GM18511 (cell line): ENCODE measurements at regions not wholly inside any gene's neighbourhood (a gene's known extent, or its start where the extent isn't known, plus 50 kb on each side); places are given as distances from the start of the nearest gene placed in this dataset.
A peak's percentile ranks its signal among the peaks of the same experiment; 100 is the strongest.
"Not testable (repeated sequence)": the region's sequence is repeated elsewhere in the genome, so short reads cannot be mapped to it uniquely, and the experiment has no call there.

Source experiments
- ATAC-seq: cut with Tn5 transposase; IDR thresholded peaks from one replicate; pipeline ENCODE4 v1.9.1; 2021; ENCODE audit warnings: mild to moderate bottlenecking, moderate library complexity; ENCODE audit not compliant: unreplicated experiment

DNA sequence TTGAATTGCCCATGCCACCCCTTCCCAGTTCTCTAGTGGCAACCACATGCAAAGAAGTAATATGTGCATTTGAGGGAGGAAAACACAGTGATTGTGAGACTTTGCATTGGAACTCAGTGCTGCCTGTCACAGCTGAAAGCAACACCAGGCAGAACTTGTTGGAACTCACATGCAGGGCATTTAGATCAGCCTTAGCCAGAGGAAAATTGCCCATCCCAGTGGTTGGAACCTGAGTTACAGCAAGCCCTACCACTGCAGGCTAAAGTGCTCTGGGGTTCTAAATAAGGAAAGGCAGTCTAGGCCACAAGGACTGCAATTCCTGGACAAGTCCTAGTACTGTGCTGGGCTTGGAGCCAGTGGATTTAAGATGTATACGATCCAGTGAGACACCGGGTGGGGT lies 245.3 kb upstream of the UFL1 start:
- ATAC-seq, result no peak

DNA sequence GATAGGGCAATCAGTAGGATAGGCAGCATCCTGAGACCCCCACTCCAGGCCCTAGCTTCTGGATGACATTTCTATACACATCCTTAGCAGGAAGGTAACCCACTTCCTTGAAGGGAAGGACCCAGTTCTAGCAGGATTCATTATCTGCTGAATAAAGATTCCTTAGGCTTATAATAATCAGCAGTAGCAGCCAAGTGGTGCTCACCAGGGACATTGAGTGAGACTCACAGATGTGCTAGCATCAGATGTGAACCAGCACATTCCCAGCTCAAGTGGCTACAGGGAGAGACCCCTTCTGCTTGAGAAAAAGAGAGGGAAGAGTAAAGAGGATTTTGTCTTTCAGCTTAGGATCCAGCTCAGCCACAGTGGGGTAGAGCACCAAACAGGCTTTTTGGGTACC lies 244.8 kb upstream of the UFL1 start:
- ATAC-seq, result no peak

DNA sequence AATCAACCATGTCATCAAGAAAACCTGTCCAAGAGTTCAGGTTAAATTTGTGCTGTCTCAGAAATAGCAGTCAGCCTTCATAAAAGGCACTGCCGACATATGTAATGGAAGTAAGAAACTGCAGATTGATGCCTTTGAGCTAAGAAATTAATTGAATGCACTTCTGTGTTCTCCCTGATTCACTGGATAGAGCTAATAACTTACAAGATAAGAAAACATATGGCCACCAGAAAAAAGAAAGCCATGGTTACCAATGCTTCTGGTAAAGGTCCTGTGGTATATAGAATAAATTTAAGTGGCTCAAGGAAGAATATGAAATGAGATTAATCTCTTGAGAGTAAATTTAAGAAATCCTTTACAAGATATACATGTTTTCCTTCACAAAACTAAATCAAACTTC lies 242.5 kb upstream of the UFL1 start:
- ATAC-seq, result no peak

DNA sequence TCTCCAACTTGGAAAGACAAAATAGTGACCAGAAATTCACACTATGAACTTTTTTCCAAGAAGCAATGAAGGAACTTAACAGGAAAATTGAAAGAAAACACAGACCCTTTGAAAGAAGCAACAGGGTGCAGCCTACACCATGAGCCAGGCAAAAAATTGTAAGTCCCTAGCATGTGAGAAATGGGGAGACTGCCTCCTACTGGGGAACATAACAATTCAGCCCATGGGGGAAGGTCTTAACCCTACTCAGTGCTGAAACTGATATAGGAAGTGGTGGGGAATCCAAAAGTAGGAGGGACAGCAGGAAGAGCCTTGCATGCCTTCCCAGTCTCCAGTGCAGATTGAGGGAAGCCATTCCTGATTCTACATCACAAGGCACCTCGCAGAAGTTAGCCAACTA lies 235.1 kb upstream of the UFL1 start:
- no peak for ATAC-seq

DNA sequence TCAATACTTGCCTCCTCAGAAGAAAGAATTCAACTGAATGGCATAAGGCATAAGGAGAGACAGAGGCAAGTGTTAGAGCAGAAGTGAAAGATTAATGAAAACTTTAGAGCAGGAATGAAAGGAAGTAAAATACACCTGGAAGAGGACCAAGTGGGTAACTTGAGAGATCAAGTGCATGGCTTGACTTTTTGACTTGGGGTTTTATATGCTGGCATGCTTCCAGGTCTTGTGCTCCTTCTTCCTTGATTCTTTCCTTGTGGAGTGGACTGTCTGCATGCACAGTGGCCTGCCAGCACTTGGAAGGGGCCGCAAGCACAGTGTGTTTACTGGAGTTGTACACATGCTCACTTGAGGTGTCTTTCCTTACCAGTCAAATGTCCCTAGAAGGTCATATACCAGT lies 222.1 kb upstream of the UFL1 start:
- ATAC-seq, result no peak

DNA sequence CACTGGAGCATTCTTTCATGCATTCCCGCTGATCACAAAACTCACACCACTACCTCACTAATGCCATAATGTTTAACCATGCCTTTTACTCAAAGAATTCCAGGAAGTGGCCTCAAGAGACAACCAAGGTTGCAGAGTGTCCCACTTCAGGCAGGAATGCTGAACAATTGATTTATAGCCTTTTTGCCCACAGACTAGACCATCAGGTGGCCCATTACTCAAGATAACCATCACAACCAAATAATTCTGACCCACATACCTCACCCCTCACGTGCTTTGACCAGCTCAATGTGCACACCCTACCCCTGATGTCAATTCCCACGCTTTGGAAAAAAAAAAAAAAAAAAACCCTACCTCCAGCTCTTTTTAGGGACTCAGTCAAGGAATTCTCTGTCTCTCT lies 220.6 kb upstream of the UFL1 start:
- ATAC-seq, result no peak

DNA sequence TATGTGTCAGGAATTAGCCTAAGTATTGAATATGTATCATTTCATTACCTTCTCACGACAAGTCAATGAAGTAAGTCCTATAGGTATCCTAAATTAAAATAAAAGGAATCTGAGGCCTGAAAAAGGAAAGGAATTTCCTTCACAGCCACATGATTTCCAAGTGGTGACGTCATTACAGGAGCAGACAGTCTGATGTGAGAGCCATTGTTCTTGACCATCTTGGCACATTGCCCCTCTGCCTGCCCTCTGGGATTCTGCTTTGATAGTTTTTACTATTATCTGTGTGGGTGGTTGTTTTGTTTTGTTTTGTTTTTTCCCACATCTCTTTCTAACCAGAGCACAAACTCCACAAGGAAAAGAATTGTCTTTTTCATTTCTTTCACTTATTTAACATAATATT lies 219.8 kb upstream of the UFL1 start:
- ATAC-seq, result no peak

DNA sequence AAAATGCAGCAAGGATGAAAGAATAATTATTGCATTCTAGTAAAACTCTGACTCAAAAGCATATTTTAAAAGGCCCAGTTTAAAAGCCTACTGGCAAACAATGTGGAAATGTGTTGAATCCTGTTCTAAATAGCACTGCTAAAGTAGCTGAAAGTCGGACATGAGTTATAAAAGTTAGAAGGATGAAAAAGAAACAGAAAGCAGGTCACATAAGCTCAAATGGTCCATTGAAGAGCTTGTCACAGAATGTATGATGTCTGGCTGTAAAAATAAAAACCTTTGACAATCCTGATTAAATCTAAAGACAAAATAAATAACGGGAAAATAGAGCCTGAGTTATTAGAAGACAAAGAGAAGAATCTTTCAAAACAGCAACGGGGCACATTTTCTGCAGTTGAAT lies 218.6 kb upstream of the UFL1 start:
- ATAC-seq, result no peak

DNA sequence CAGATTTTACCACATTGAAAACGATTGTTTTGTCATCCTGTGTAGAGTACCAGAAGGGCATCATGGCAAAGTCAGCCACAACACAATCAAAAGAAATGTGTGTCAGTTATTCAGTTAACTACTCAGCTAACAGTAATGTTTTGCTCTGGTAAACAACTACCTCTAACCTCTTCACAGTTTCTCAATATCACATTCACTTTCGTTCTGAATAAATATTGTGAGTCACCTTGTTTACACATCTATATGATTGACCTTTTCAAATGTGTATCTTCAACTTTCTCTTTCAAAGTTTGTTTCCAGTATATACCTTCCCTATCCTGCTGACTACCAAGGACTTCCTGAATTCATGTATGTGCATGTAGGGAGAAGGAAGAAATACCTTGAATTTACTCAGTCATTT lies 216.6 kb upstream of the UFL1 start:
- peak; percentile 97 for ATAC-seq

DNA sequence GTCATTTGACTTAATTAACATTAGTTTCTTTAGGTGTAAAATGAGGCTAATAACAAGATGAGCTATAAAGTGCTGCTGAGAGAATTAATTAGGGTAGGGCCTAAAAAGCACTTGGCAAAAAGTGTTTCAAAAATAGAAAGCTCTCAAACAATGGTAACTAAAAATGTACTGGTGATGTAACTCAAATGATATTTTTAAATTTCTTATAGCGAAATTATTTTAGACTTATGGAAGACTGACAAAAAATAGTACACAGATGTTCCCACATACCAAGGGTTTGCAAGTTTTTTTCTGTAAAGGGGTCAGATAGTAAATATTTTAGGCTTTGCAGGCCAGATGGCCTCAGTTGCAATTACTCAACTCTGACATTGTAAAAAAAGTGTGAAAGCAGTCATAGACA lies 190.7 kb upstream of the UFL1 start:
- ATAC-seq, result no peak

DNA sequence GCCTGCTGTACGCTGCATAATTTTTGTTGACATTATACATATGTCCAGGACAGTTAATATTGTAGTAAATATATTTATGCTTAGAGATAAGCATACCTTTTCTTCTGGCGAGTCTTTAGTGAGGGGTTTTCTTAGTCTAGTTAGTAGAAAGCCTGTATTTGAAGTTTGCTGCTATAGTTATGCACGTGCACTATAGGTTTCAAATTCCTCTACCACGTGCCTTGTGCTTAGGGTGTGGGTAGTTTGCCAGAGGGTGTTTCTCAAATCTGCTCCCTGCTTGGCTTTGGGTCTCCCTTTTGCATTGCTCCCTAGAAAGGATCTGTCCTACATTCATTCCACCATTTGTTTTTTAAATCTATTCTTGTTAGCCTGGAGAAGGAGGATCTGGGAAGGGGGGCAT lies 181.4 kb upstream of the UFL1 start:
- ATAC-seq, result no peak

DNA sequence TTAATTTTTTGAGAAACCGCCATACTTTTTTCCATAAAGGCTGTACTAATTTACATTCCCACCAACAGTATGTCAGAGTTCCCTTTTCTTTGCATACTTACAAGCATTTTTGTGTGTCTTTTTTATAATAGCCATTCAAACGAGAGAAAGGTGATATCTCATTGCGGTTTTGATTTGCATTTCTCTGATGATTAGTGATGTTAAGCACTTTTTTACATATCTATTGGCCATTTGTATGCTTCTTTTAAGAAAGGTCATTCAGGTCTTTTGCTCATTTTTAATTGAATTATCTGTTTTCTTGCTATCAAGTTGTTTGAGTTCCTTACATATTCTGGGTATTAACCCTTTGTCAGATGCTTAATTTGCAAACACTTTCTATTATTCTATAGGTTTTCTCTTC lies 176.1 kb upstream of the UFL1 start:
- no peak for ATAC-seq

DNA sequence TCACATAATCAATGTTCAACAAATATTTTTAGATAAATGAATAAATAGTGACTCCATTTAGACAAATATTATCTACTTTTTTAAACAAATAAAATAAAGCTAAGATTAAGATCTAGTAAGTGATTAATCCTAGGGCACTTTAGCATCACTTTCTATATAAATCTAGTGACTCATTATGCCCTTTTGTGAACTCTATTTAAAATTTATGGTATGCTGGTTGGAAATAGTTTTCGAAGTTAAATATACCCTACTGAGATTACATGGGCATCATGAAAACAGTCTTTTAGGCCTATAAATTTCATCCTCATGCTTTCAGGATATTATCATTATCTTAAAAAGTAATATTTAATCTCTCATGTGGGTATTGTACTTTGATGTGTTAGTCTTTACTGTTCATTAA lies 140.4 kb upstream of the UFL1 start:
- ATAC-seq, result no peak

DNA sequence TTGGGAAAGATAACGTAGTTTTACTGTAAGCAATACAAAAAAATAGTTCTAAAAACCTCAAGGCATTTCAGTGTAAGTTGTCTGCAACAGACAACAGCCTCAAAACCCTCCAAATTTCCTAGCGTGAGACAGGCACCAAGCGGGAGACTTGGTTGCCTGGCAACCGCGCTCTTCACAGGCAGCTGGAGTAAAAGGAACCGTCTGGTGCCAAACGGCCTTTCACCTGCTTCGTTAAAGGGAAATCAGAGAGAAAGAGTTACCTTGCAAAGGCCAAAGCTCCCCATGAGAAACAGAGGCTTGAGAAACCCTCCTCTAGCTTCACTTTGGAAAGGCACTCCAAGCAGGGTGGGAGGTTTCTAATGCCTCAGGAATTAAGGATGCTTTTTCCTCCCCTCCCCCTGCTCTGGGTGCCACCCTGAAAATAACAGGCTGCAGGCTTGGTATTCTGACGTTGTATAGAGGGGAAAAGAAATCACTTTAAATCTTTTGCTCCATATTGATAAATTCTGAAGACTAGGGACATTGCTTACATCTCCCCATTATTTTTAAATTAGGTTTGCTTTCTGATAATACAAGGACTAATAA lies 129.7 kb upstream of the UFL1 start:
- peak; percentile 63 for ATAC-seq

DNA sequence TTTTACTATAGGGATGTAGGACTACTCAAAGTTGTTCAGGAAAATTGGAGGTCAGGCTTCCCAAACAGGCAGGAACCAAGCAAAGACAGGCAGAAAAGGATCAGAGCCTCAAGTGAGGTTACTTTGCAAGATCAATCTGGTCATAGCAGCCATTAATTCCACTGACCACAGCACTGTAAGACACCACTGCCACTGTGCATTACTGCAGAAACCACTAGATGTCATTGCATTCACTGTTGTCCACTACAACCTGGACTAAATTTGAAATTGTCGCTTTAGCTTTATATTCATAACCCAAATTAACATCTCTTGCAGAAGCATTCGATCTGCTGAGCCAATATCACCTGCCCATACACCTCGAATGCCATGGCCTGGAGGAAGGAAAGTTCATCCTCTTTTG lies 126.9 kb upstream of the UFL1 start:
- ATAC-seq, result peak; percentile 59

DNA sequence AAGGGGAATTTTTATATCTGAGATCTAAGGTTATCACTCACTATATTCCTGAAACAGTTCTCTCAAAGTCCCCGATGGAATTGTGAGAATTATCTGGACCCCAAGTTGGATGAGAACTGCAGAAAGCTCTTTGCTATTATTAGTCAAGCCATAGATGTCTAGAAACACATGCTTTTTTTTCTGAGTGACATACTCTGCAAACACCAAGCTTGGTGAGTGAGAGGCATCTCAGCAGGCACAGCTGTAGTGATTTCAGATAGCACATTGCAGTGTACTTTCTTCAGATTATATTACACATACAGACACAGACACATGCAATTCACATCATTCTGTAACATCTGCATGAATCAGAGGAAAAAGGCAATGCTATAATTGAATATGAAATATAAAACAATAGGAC lies 111.1 kb upstream of the UFL1 start:
- ATAC-seq, result no peak

DNA sequence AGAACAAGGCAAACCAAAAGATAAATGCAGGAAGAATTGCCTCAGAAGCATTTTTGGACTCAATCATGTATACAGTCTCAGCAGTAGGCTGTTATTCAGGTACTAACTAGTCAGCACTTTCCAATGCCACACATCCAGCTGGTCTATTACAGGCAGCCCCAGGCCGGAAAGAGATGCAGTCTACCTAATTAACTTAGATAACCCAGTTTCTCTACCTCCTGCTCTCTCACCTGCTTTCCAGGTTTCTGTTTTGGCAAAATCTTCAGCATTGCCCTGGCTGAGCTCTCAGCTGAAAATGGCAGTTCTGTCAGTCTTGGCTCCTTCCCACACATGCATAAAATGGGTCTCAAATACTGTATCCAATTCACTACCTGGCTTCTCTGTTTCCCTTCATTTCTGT lies 101.3 kb upstream of the UFL1 start:
- no peak for ATAC-seq

DNA sequence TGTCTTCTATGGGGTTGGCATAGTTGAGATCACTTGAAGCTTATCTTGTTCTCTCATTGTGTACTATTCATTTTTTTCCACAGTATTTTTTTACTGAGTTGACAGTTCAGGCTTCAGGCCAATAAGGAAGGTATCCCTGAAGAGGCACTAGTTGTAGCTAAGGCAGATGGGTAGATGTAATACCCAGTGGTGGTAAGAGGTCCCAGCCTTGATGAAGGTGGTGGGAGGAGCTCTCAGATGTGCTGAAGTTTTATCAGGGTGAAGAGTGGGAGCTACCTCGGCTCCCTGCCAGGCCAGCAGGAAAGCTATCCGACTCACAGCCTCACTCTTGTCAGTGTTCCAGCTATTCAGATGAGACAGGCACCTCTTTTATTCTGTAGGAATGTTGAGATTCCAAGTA lies 87.7 kb upstream of the UFL1 start:
- no peak for ATAC-seq

DNA sequence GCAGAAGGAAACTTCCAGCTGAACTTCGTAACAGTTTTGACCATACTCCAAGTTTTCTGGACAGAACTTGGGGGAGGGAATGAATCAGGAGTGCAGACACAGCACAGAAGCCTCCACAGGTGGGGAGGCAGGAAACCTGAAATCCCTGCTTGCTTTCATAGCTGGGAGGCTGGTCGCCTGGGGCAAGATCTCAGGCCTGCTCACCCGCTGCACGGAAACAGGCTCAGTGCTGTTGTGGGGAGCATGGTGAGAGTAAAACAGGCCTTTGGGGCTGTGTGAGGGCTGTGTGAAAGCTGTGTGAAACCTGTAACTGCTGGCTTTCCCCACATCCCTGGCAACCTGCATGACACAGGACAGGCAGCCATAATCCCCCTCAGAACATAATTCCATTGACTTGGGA lies 85.2 kb upstream of the UFL1 start:
- ATAC-seq, result no peak

DNA sequence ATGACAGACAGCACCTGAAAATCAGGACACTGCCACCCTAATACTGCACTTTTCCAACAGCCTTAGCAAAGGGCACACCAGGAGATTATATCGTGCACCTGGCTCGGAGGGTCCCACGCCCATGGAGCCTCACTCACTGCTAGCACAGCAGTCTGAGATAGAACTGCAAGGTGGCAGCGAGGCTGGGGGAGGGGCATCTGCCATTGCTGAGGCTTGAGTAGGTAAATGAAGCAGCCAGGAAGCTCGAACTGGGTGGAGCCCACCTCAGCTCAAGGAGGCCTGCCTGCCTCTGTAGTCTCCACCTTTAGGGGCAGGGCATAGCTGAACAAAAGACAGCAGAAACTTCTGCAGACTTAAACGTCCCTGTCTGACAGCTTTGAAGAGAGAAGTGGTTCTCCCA lies 84.4 kb upstream of the UFL1 start:
- not testable (repeated sequence) for ATAC-seq

DNA sequence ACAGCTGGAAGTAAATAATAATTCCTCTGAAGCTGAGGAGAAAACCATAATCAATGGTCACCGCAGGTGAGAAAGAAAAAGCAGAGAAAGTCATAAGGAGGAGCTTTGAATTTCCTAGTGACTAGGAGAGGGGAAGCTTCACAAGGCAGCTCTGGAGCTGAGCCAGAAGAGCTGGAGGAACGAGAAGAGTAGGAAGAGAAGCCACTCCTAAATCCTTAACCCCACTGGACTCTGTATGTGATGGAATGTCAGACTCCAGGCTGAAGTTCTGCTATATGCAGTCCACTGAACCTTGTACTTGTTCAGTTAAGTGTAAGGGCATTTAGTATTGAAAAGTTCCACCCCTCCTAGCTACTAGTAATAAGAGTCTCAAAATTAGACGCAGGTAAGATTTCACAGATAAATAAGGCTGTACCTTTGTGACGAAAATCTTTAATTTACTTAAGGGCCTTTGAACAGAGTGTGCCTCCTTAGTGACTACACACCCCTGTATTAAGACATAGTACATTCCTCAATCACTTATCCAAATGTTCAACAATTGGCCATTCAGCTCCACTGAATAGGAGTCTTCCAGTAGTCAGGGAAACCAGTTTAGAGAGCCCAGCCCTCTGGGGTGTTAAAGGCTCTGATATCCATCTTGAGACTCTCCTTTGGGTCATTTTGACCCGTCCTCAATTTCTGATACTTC lies 71.4 kb upstream of the UFL1 start:
- ATAC-seq, result no peak

DNA sequence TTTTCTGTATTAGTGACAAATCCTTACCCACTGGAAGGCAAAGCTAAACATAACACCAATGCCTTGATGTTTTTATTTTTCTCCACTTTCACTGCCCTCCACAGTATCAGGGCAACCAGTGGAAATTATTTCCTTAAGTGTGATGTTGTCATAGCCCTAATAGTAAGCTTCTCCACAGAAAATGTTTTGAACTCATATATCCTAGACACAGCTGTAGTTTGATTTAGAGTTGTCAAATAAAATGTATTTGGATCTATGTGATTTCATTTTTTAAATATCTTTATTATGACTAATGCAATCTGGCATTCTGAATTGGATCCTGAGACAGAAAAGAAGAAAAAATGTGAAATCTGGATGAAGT lies 70.9 kb upstream of the UFL1 start:
- ATAC-seq, result no peak

DNA sequence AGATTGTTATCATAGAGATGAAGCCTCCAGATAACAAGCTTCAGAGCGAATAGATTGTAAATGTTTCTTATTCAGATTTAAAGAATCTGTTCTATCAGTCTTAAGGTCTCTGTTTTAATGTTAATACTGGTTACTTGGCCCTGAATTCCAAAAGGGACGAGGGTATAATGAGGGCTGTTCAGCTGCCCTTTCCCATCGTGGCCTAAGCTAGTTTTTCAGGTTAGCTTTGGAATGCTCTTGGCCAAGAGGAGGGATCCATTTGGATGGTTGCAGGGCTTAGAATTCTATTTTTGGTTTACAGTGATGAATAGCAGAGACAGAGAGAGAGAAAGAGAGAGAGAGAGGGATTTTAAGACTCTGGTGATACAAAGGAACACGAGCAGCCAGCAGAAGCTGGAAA lies 62.8 kb upstream of the UFL1 start:
- no peak for ATAC-seq
